HEK293T (cell line): ENCODE measurements at regions not wholly inside any gene's neighbourhood (a gene's known extent, or its start where the extent isn't known, plus 50 kb on each side); places are given as distances from the start of the nearest gene placed in this dataset.

ENCODE experiments used
- BHLHE40 ChIP-seq: fragments of 450-650 bp; IDR thresholded peaks from 2 replicates; pipeline ENCODE4 v1.6.1; 2016; ENCODE audit warnings: mild to moderate bottlenecking, moderate library complexity, borderline replicate concordance
- CTBP1 ChIP-seq: fragments of 450-650 bp; IDR thresholded peaks from 2 replicates; pipeline ENCODE4 v1.6.1; 2016; ENCODE audit warnings: borderline replicate concordance
- ELF4 ChIP-seq: fragments of 450-650 bp; IDR thresholded peaks from 2 replicates; pipeline ENCODE4 v1.6.1; 2017; ENCODE audit warnings: antibody characterized with exemption
- FOXA1 ChIP-seq: fragments of 450-650 bp; IDR thresholded peaks from 2 replicates; pipeline ENCODE4 v1.6.1; 2016; ENCODE audit warnings: mild to moderate bottlenecking
- FOXK2 ChIP-seq: fragments of 450-650 bp; IDR thresholded peaks from 2 replicates; pipeline ENCODE4 v1.6.1; 2016; ENCODE audit warnings: mild to moderate bottlenecking
- FOXM1 ChIP-seq: fragments of 450-650 bp; IDR thresholded peaks from 2 replicates; pipeline ENCODE4 v1.6.1; 2017; ENCODE audit warnings: mild to moderate bottlenecking, borderline replicate concordance
- L3MBTL2 ChIP-seq: fragments of 450-650 bp; conservative IDR thresholded peaks from 2 replicates; pipeline ENCODE4 v1.6.1; 2016; ENCODE audit warnings: mild to moderate bottlenecking
- NFRKB ChIP-seq: fragments of 450-650 bp; IDR thresholded peaks from 2 replicates; pipeline ENCODE4 v1.6.1; 2016; ENCODE audit warnings: mild to moderate bottlenecking, moderate library complexity
- PKNOX1 ChIP-seq: fragments of 450-650 bp; IDR thresholded peaks from 2 replicates; pipeline ENCODE4 v1.6.1; 2016
- SP1 ChIP-seq: fragments of 450-650 bp; IDR thresholded peaks from 2 replicates; pipeline ENCODE4 v1.6.1; 2017
- SUZ12 ChIP-seq: fragments of 450-650 bp; IDR thresholded peaks from 2 replicates; pipeline ENCODE4 v1.6.1; 2016; ENCODE audit warnings: mild to moderate bottlenecking
- TARDBP ChIP-seq: fragments of 450-650 bp; IDR thresholded peaks from 2 replicates; pipeline ENCODE4 v1.6.1; 2016
- ZNF384 ChIP-seq: fragments of 450-650 bp; IDR thresholded peaks from 2 replicates; pipeline ENCODE4 v1.6.1; 2016

- TF ChIP-seq BHLHE40 (no peak), FOXA1 (no peak), SP1 (no peak), L3MBTL2 (no peak), PKNOX1 (no peak), FOXK2 (no peak), ELF4 (no peak), NFRKB (no peak), ZNF384 (no peak), SUZ12 (no peak), CTBP1 (no peak), FOXM1 (no peak), TARDBP (no peak)
Measured at GRCh38 chr2:51222106-51222505, 190.2 kb upstream of the NRXN1 start.
